Spleen (tissue), 11 donors: ENCODE measurements at regions not wholly inside any gene's neighbourhood (a gene's known extent, or its start where the extent isn't known, plus 50 kb on each side); places are given as distances from the start of the nearest gene placed in this dataset.

Source experiments
- DNase-seq: peaks from one replicate; pipeline ENCODE4 v3.0.0-alpha.2; 2020
- H3K27ac ChIP-seq, 8 donors: fragments of 200-600 bp; sonication (generic) in 7 of 8; 1 replicate in 4 of 8; 2 replicates in 4 of 8; pipeline versions ENCODE4 v1.5.0 to v1.8.0; 2016 to 2021; ENCODE audit warnings: inconsistent platforms in 4 of 8, mild to moderate bottlenecking in 4 of 8, moderate library complexity in 1 of 8
- H3K27me3 ChIP-seq, 7 donors: fragments of 200-600 bp; sonication (generic) in 6 of 7; replicated peaks in 1 of 7; 1 replicate in 4 of 7; 2 replicates in 3 of 7; pipeline versions ENCODE4 v1.5.0 to v1.8.0; 2016 to 2021; ENCODE audit warnings: inconsistent platforms in 3 of 7, mild to moderate bottlenecking in 1 of 7
- H3K36me3 ChIP-seq, 6 donors: fragments of 200-600 bp; sonication (generic) in 5 of 6; 1 replicate in 4 of 6; 2 replicates in 2 of 6; pipeline versions ENCODE4 v1.5.0 to v1.8.0; 2016 to 2021; ENCODE audit warnings: inconsistent platforms in 2 of 6
- H3K4me1 ChIP-seq, 6 donors: fragments of 200-600 bp; sonication (generic) in 5 of 6; 1 replicate in 3 of 6; 2 replicates in 3 of 6; pipeline versions ENCODE4 v1.5.0 to v1.8.0; 2016 to 2021; ENCODE audit warnings: inconsistent platforms in 3 of 6
- H3K4me3 ChIP-seq, 8 donors: fragments of 200-600 bp; sonication (generic) in 7 of 8; 1 replicate in 4 of 8; 2 replicates in 4 of 8; pipeline versions ENCODE4 v1.5.0 to v1.8.0; 2016 to 2021; ENCODE audit warnings: inconsistent platforms in 4 of 8, mild to moderate bottlenecking in 4 of 8, moderate library complexity in 2 of 8
- H3K9me3 ChIP-seq, 8 donors: fragments of 200-600 bp; sonication (generic) in 7 of 8; 1 replicate in 4 of 8; 2 replicates in 4 of 8; pipeline versions ENCODE4 v1.5.0 to v1.8.0; 2016 to 2021; ENCODE audit warnings: inconsistent platforms in 4 of 8
- POLR2A ChIP-seq, 3 donors: fragments of 450-650 bp; IDR thresholded peaks; one replicate each; pipeline ENCODE4 v1.5.1; 2017; ENCODE audit warnings: antibody characterized with exemption in 3 of 3, mild to moderate bottlenecking in 1 of 3
- POLR2AphosphoS5 ChIP-seq, 3 donors: sonication (generic); formaldehyde crosslinking; IDR thresholded peaks; one replicate each; pipeline ENCODE4 v1.5.1; 2017; ENCODE audit warnings: antibody characterized with exemption in 3 of 3
- whole genome bisulfite sequencing, 5 donors: extraction: QIAGEN DNeasy Blood & Tissue Kit in 3 of 5; methylation state at CpG; one replicate each; pipeline versions ENCODE4 v1.1.5 to v1.1.7; 2013 to 2018; 5-methylcytosine and 5-hydroxymethylcytosine counted together
- intact Hi-C: fragments of 100-400 bp; cut with DNase I; formaldehyde crosslinking; loops from one replicate; pipeline ENCODE4 v1.15.0; 2023; ENCODE audit warnings: low total_unique reads
- TF ChIP-seq, protein P1 (sequence below), 11 experiments: fragments of 200-600 bp in 7 of 11; fragments of 450-650 bp in 4 of 11; sonication (generic) in 4 of 11; IDR thresholded peaks in 8 of 11; conservative IDR thresholded peaks in 3 of 11; 1 replicate in 7 of 11; 2 replicates in 4 of 11; pipeline versions ENCODE4 v1.4.0 to v1.8.0; 2016 to 2021; ENCODE audit warnings: antibody characterized with exemption in 11 of 11, inconsistent platforms in 4 of 11, mild to moderate bottlenecking in 1 of 11
- donor health status: healthy with polysubstance abuse.
- donor health status: DM: no; HTN: no; CAD: no; lungs with moderate emphysema.
- donor health status: DM: no; HTN: no; CAD: no.
- donor health status: Bipolar disorder and iron deficiency.
- donor health status: healthy.
- donor health status: DM: no; HTN: no; CAD: no.
- donor health status: DM: yes; HTN: yes; CAD: no.

DNA sequence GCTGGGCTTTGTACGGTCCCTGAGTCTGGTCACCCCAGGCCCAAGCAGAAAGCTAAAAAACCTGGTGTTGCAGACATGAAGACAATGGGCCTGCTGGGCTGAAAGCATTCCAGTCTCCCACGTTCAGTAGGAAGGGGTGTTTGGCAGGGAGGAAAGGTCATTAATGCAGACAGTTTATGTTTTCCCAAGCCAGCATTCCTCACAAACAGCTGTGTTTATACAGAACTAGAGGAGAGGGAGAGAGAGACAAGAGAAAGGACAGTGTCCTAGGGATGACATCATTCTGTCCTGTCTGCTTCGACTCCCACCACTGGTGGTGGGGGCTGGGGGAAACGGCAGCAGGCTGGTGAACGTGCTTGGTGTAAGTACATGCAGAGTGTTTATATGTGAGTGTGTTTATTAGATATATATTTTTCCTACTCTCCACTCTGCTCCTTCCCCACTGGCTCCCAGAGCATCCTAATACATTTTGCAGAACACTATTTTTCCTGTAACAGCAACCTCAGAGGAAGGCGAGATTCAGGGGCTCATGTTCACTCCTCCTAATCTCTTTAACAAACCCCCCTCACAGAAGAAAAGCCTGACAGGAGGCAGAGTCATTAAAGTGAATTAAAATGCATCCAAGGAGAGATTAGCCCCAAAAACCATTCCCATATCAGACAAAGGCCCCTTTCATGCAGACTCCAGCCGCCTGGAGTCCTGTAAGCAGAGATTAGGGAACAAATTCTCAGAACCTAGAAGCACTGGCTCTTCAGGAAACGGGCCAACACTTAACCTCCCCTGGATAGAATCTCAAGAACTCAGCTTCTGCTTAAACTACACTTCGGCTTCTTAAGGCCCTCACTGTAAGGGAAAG lies 380.4 kb downstream of the TNS1 start:
- intact Hi-C loops: no loop called here
- 60 to 77% (median 75%) methylated on average over 9 of the region's 9 CpGs for WGBS, 5 donors
- peaks cover 0 to 5% (median 0%) of the 10 kb centered on the region in 6 donors for H3K4me1 ChIP-seq
- DNase-seq: no peak
- no peak overlapping the region for H3K4me3 ChIP-seq
- TF ChIP-seq, protein P1, sequence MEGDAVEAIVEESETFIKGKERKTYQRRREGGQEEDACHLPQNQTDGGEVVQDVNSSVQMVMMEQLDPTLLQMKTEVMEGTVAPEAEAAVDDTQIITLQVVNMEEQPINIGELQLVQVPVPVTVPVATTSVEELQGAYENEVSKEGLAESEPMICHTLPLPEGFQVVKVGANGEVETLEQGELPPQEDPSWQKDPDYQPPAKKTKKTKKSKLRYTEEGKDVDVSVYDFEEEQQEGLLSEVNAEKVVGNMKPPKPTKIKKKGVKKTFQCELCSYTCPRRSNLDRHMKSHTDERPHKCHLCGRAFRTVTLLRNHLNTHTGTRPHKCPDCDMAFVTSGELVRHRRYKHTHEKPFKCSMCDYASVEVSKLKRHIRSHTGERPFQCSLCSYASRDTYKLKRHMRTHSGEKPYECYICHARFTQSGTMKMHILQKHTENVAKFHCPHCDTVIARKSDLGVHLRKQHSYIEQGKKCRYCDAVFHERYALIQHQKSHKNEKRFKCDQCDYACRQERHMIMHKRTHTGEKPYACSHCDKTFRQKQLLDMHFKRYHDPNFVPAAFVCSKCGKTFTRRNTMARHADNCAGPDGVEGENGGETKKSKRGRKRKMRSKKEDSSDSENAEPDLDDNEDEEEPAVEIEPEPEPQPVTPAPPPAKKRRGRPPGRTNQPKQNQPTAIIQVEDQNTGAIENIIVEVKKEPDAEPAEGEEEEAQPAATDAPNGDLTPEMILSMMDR (IDR thresholded peaks at IDR 0.05 in 8 of 11, conservative IDR thresholded peaks at IDR 0.05 in 3 of 11): no peak
- TF ChIP-seq POLR2A (IDR thresholded peaks at IDR 0.05) (no peak), POLR2AphosphoS5 (IDR thresholded peaks at IDR 0.05) (no peak)
- H3K9me3 ChIP-seq: no peaks in the 10 kb centered on the region
- no peaks in the 10 kb centered on the region for H3K27me3 ChIP-seq
- no peak overlapping the region for H3K27ac ChIP-seq
- no peaks in the 10 kb centered on the region for H3K36me3 ChIP-seq

DNA sequence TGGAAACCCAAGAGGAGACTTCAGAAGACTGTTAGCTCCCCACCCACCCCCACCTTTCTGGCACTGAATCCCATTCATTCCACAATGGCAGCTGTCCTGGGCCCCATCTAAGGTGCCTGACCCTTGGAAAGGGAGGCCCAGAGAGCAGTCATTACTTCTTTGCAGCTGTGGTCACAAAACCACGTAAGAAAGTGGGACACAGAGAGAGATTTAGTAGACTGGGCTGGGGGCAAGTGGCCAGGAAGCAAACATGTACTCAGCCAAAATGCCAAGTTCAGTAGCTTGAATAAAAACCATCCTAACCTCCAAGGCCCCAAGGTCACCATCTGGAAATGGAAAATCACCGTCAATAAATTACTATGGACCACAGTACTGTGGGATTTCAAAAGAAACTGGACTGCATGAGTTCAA lies 381.4 kb downstream of the TNS1 start:
- WGBS, 5 donors: 63 to 85% (median 73%) methylated on average over 2 of the region's 2 CpGs
- H3K4me3 ChIP-seq: no peak overlapping the region
- no peak for TF ChIP-seq POLR2A (IDR thresholded peaks at IDR 0.05)
- TF ChIP-seq POLR2AphosphoS5 (IDR thresholded peaks at IDR 0.05): no peak
- TF ChIP-seq, protein P1 (IDR thresholded peaks at IDR 0.05 in 8 of 11, conservative IDR thresholded peaks at IDR 0.05 in 3 of 11): no peak
- no peak overlapping the region for H3K27ac ChIP-seq
- H3K36me3 ChIP-seq: no peaks in the 10 kb centered on the region
- peaks cover 0 to 5% (median 0%) of the 10 kb centered on the region in 6 donors for H3K4me1 ChIP-seq
- H3K27me3 ChIP-seq: no peaks in the 10 kb centered on the region
- no peaks in the 10 kb centered on the region for H3K9me3 ChIP-seq
- intact Hi-C loops: no loop called here
- no peak for DNase-seq

DNA sequence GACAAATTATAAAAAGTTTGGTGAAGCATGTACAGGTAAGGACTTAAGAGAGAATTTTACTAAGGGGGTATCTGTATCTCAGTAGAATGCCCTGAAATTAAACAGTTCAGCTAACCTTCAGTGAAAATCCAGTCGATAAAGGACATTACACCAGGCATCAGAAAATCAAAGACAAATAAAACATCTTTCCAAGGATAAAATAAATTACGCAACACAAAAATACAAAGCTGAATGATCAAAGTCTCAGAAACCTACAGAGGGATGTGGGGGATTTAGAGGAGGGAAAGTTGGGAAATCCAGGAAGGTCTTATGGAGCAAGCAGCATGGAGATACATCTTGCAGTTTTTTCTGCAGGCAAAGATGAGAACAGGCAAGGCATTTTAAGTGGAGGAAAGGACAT lies 384.1 kb downstream of the TNS1 start:
- peaks cover 0 to 5% (median 0%) of the 10 kb centered on the region in 6 donors for H3K4me1 ChIP-seq
- WGBS, 5 donors: 89 to 96% (median 94%) methylated on average over 2 of the region's 2 CpGs
- no peaks in the 10 kb centered on the region for H3K9me3 ChIP-seq
- H3K27me3 ChIP-seq: no peaks in the 10 kb centered on the region
- TF ChIP-seq POLR2A (IDR thresholded peaks at IDR 0.05) (no peak), POLR2AphosphoS5 (IDR thresholded peaks at IDR 0.05) (no peak)
- TF ChIP-seq, protein P1 (IDR thresholded peaks at IDR 0.05 in 8 of 11, conservative IDR thresholded peaks at IDR 0.05 in 3 of 11): no peak
- no peaks in the 10 kb centered on the region for H3K36me3 ChIP-seq
- no peak for DNase-seq
- H3K4me3 ChIP-seq: no peak overlapping the region
- intact Hi-C loops: no loop called here
- no peak overlapping the region for H3K27ac ChIP-seq

DNA sequence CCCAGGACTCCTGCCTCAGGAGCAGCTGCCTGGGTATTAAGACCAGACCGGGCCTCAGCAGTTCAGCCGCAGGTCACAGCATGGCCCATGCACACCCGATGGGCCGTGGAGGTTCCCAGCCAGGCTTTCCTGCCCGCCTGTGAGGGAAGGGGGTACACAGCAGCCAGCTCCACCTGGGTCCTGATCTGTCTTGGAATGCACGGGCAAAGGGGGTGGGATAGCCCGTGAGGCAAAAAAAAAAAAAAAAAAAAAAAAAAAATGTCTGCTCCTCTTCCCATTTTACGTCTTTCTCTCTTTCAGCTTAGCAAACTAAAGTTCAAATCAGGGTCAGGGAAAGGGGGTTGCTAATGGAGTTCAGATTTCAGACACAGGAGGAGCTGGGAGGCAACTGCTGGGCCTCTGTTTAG lies 385.2 kb downstream of the TNS1 start:
- H3K27ac ChIP-seq: no peak overlapping the region
- no peak for DNase-seq
- H3K9me3 ChIP-seq: no peaks in the 10 kb centered on the region
- H3K27me3 ChIP-seq: no peaks in the 10 kb centered on the region
- intact Hi-C loops: no loop called here
- H3K4me1 ChIP-seq: peaks cover 0 to 1% (median 0%) of the 10 kb centered on the region in 6 donors
- H3K36me3 ChIP-seq: no peaks in the 10 kb centered on the region
- H3K4me3 ChIP-seq: no peak overlapping the region
- TF ChIP-seq, protein P1 (IDR thresholded peaks at IDR 0.05 in 8 of 11, conservative IDR thresholded peaks at IDR 0.05 in 3 of 11): no peak
- TF ChIP-seq POLR2AphosphoS5 (IDR thresholded peaks at IDR 0.05) (no peak), POLR2A (IDR thresholded peaks at IDR 0.05) (no peak)
- WGBS, 5 donors: 83 to 88% (median 85%) methylated on average over 8 of the region's 8 CpGs
